ENCODE measurements at regions not wholly inside any gene's neighbourhood (a gene's known extent, or its start where the extent isn't known, plus 50 kb on each side); places are given as distances from the start of the nearest gene placed in this dataset.

DNA sequence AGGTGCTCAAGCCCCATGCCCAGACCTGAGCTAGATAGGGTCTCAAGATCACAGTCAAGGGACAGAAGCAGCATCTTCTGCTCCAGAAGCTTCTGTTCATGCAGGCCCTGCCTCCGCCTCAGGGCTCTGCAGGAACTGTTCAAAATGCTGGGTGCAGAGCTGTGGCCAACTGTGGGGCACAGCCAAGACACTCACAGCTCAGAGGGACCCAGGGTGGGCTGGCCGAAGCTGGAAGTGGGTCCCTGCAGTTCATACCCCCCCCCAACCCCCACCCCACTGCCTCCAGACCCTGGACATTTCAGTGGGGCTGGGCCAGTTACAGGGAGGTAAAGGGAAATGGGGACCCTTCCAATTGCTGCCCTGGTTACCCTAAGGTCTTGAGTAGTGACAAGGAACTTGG lies 129.0 kb downstream of the CRYBB2 start:
- no peak for TF ChIP-seq POLR2A (IDR thresholded peaks at IDR 0.05; ENCODE audit: low read depth, low read length)
- no peak for TF ChIP-seq JUN (IDR thresholded peaks at IDR 0.05; ENCODE audit: borderline replicate concordance, insufficient read depth, insufficient read length, low read depth)
